ENCODE measurements at regions not wholly inside any gene's neighbourhood (a gene's known extent, or its start where the extent isn't known, plus 50 kb on each side); places are given as distances from the start of the nearest gene placed in this dataset.

DNA sequence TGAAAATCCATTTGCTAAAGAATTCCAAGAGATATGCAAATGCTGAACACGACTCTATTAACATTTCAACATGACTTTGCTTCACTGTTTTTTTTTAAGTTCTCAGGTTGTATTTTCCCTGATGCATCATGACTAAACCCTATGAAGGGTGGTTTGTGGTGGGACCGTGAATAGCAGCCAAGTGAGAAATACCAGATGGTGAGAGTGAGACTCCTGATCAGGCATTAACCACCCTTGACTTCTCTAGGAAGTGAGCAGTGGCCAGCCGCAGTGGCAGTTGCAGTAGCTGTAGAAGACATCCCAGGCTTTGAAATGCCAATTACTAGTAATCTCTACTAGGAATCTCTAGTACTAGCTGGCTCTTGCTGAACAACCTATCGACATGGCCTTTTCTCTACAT lies 383.4 kb downstream of the FAM133A start:
- no peak for ATAC-seq
- Histone ChIP-seq H3K9me3 (no peaks in the 10 kb centered on the region), H3K4me3 (no peak overlapping the region), H3K36me3 (no peaks in the 10 kb centered on the region), H3K4me1 (no peaks in the 10 kb centered on the region), H3K27me3 (peaks cover 0 to 3% (median 0%) of the 10 kb centered on the region in 9 donors), H3K27ac (no peak overlapping the region)
- TF ChIP-seq POLR2A (IDR thresholded peaks at IDR 0.05) (no peak), CTCF (IDR thresholded peaks at IDR 0.05) (no peak)
- 63 to 74% (median 72%) methylated on average over 4 of the region's 4 CpGs for WGBS, 4 donors
- no peak for DNase-seq
- intact Hi-C loops (cut with DNase I) = loop anchor here in 1 of 10 donors (5.0 kb wide), 1 partner anchor 180 kb away; no protein-coding TSS in a partner anchor

DNA sequence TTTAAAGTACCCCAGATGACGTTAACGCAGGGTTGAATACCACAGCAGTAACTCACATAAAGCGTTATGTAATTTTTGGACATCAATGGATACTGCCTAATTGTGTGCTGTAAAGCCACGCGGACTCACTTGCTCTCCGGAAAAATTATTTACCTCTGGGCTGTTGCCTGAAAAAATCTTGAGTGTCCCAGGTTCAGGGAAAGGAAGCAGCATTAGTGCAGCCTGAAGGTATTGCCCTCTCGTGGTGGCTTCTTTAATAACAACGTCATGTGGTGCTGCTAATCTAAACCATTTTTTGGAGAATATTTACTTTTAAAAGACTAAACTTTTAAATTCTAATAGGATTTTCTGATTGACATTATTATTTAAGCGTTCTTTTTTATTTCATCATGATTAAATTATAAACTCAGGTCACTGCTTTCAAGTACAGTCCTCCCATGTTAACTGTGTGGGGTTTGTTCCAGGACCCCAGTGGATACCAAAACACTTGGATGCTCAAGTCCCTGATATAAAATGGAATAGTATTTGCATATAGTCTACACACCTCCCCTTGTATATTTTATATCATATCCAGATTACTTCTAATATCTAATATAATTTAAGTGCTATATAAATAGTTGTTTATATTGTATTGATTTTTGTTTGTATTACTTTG lies 384.8 kb downstream of the FAM133A start:
- TF ChIP-seq CTCF (IDR thresholded peaks at IDR 0.05) (peak in 6 of 12 donors; percentile 14 to 44 (median 36)), POLR2A (IDR thresholded peaks at IDR 0.05) (no peak)
- H3K4me1 ChIP-seq = no peaks in the 10 kb centered on the region
- ATAC-seq = no peak
- no peaks in the 10 kb centered on the region for H3K36me3 ChIP-seq
- intact Hi-C loops (cut with DNase I) = loop anchor here in 1 of 10 donors (5.0 kb wide), 1 partner anchor 182 kb away; no protein-coding TSS in a partner anchor
- no peak for DNase-seq
- no peak overlapping the region for H3K27ac ChIP-seq
- 29 to 39% (median 33%) methylated on average over 9 of the region's 9 CpGs for WGBS, 4 donors
- H3K27me3 ChIP-seq = peaks cover 0 to 3% (median 0%) of the 10 kb centered on the region in 9 donors
- no peaks in the 10 kb centered on the region for H3K9me3 ChIP-seq
- no peak overlapping the region for H3K4me3 ChIP-seq

- H3K27me3 ChIP-seq = no peaks in the 10 kb centered on the region
- WGBS, 4 donors = 65 to 72% (median 69%) methylated on average over 7 of the region's 7 CpGs
- H3K36me3 ChIP-seq = no peaks in the 10 kb centered on the region
- TF ChIP-seq POLR2A (IDR thresholded peaks at IDR 0.05) = no peak
- no peak for TF ChIP-seq CTCF (IDR thresholded peaks at IDR 0.05)
- intact Hi-C loops (cut with DNase I) = no loop called here
- no peaks in the 10 kb centered on the region for H3K4me1 ChIP-seq
- no peak overlapping the region for H3K27ac ChIP-seq
- DNase-seq (no peak), ATAC-seq (no peak)
- H3K9me3 ChIP-seq = no peaks in the 10 kb centered on the region
- no peak overlapping the region for H3K4me3 ChIP-seq
Observed at GRCh38 chrX:94065091-94065490, 391.1 kb downstream of the FAM133A start.

DNA sequence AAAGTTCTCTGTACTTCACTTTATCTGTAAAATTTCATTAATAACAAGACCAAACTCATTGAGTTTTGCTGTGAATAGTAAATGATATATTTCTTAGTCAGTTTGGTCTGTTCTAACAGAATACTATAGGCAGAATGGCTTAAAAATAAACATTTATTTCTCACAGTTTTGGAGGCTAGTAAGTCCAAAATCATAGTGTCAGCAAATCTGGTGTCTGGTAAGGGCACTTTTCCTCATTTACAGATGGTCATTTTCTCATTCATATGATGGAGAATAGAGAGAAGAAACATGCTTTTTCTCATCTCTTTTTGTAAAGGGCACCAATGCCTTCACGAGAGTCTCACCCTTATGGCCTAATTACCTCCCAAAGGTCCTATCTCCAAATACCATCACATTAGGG lies 415.1 kb downstream of the FAM133A start:
- no peak for DNase-seq

More for the DNA sequence above, 415.1 kb downstream of the FAM133A start:
- Histone ChIP-seq H3K4me3 (no peak overlapping the region), H3K27ac (no peak overlapping the region), H3K27me3 (no peaks in the 10 kb centered on the region), H3K4me1 (no peaks in the 10 kb centered on the region), H3K36me3 (no peaks in the 10 kb centered on the region), H3K9me3 (no peaks in the 10 kb centered on the region)
- intact Hi-C loops (cut with DNase I) = no loop called here
- WGBS, 4 donors = 54 to 66% (median 60%) methylated on average over 1 of the region's 1 CpG; no CpG with 5 or more reads in 1 of the 4 donors
- ATAC-seq = no peak
- TF ChIP-seq CTCF (IDR thresholded peaks at IDR 0.05) = no peak
